Muscle of back (tissue), 3 donors: ENCODE measurements at regions not wholly inside any gene's neighbourhood (a gene's known extent, or its start where the extent isn't known, plus 50 kb on each side); places are given as distances from the start of the nearest gene placed in this dataset.
A peak's percentile ranks its signal among the peaks of the same experiment; 100 is the strongest.

Experiments
- DNase-seq, 3 donors: peaks; one replicate each; pipeline versions ENCODE4 v3.0.0 to v3.0.0-alpha.2; 2013

- DNase-seq, result no peak
These were observed 282.3 kb downstream of the DUSP10 start for GRCh38 chr1:221459558-221459957.

DNA sequence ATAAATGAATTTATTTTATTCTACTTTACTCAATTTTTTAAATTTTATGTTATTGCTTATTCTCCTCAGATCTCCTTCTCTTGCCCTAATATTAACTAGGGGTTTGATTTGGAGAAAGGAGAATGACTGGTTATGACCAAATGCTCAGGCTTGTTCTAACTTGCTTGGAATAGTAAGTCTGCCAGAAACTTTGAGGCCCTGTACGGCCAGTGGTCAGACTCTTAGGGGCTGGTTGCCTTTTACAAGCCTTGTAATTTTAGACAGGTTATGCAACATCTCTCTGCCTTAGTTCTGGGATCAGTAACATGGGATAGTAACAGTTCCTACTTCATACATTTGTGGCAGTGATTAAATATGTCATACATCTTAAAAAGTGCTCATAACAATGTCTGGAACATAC lies 279.5 kb downstream of the DUSP10 start:
- DNase-seq, result no peak

DNA sequence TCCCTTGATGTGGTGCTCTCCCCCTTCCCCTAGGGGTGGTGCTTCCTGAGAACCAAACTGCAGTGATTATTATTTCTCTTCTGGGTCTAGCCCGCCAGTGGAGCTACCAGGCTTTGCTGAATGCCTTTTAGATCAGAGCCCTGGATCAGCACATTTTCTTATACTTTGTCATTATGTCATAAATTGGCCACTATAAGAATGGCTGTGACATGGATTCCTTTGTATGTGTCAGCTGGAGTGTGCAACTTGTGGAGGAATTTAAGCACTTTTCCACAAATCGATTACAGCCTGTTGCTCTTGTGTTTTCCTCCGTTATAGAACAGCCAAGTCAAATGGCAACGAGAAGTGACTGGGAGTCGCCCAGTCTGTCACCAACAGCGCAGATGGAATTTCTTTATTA lies 273.3 kb downstream of the DUSP10 start:
- no peak for DNase-seq

- no peak for DNase-seq
These were observed 272.4 kb downstream of the DUSP10 start for GRCh38 chr1:221469476-221469875.

DNA sequence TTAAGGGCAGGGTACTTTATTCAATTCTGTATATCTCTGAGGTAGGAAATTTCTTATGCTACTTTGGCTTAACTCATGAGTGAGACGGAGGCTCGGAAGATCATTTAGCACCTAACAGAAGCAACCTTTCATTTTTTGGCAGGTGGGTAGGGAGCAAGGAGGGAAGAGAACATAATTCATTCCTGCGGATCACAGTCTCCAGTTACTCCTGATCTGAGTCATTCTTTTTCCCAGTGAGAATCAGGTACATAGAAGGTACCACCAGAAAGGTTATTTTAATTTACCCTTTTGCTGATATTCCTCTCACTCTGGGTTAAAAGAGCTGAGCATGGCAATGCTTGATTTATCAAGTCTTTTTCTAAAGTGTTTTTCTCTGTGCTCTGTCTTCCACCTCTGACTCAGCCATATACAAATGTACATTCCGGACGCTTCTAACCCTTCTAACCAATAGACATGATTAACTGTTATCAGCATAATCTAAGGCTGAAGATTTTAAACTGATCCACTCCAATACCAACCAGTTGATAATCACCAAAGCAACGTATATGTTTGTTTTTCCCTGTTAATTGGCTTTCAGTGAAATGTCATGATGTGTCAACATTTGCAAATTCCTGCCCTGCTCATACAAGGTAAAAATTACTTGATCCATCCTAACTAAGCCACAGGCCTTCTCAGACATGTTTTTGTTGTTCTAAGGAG lies 271.7 kb downstream of the DUSP10 start:
- DNase-seq, result no peak

- no peak for DNase-seq
These were observed 268.5 kb downstream of the DUSP10 start for GRCh38 chr1:221473411-221473810.

DNA sequence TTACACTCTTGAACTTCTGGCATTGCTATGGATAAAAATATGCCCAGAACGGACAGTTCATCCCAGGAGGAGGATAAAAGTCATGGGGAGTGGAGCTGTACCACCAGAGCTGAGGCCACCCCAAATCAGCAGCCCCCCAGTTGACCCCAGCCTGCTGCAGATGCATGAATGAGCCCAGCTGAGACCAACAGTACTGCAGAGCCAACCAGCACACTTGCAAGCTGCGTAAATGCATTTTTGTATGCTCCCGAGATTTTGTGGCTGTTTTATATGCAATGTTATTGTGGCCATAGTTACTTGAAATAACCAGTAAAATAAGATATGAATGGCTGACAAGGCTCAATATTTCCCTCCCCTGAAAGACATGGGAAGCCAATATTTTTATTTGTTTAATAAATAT lies 264.6 kb downstream of the DUSP10 start:
- DNase-seq, result peak in 1 of 3 donors; percentile 80

DNA sequence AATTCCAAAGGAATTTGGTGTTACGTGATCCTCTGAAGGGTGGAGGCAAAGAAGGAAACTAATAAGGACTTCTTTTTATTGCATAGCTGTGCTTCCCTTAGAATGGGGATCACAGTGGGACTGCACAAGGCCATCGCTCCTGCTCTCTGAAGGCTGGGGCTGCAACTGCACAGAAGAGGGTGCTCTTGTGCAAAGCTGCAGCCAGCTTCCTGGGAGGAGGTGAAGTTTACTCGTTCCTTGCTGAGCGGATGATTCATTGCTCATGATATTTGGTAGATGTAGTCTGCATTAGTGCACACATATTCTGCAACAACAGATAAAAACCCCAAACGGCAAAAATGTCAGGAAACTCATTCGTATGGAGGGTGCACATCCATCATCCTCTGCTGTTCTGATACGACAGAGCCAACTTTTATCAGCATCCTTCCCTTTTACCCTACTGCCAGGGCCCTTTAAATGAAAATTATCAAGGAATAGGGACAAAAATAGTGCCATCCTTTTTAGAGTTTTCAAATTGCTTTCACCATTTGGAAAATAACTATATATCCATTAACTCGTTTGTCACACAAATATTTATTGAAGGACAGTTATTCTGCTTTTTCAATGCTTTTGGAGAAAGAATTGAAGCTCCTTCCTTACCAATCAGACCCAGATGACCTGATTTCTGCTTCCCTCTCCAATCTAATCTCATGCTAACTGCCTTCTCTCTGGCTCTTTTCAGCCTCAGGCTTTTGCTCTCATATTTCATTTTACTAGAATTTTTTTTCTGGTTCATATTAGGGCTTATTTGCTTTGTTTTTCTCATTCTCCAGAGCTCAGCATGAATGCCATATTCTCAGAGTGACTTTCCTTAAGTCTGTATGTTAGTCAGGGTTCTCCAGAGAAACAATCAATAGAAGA lies 263.6 kb downstream of the DUSP10 start:
- peak; percentile 59 to 77 (median 73) for DNase-seq

- DNase-seq, result no peak
These were observed 253.9 kb downstream of the DUSP10 start for GRCh38 chr1:221487781-221488524.

DNA sequence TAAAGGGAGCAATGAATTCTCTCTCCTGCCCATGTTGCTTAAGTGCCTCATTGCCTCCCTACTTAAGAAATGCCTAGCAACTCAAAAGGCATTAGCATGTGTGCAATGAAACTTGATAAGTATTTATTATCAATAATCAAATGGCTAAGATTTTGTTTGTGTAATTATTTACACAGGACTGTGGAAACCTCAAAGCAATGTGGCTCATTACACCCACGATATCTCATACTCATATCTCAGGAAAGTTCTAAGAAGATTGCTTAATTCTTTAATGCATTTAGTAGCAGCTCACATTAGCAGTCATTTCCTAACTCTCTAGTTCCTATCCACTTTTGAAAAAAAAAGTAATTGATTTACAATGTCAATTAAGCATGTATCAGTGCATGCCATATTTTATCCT lies 253.3 kb downstream of the DUSP10 start:
- no peak for DNase-seq

- peak in 1 of 3 donors; percentile 10 for DNase-seq
These were observed 247.2 kb downstream of the DUSP10 start for GRCh38 chr1:221494670-221495069.

GRCh38 chr1:221497046-221497445 lies 244.8 kb downstream of the DUSP10 start:
- DNase-seq, result peak in 1 of 3 donors; percentile 30

GRCh38 chr1:221503268-221503667 lies 238.6 kb downstream of the DUSP10 start:
- no peak for DNase-seq

GRCh38 chr1:221509575-221510355 lies 232.1 kb downstream of the DUSP10 start:
- DNase-seq, result no peak

- no peak for DNase-seq
These were observed 230.9 kb downstream of the DUSP10 start for GRCh38 chr1:221510793-221511503.

- DNase-seq, result no peak
These were observed 230.1 kb downstream of the DUSP10 start for GRCh38 chr1:221511797-221512196.

- no peak for DNase-seq
These were observed 227.1 kb downstream of the DUSP10 start for GRCh38 chr1:221514806-221515205.

- DNase-seq, result no peak
These were observed 226.4 kb downstream of the DUSP10 start for GRCh38 chr1:221515496-221515895.

- no peak for DNase-seq
These were observed 223.9 kb downstream of the DUSP10 start for GRCh38 chr1:221517961-221518360.

DNA sequence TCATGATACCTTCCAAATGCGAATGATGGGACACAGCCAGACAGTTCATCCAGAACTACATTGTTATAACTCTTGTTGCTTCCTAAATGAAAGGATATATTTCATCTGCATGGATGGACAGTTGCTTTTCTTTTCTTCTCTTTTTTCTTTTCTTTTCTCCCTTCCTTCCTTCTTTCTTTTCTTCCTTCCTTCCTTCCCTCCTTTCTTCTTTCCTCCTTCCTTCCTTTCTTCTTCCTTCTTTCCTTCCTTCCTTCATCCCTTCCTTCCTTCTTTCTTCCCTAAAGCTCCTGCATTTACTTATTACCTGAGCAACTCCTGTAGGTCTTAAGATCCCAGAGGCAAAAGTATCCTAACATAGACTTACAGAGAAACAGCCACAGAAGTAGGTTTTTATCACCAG lies 221.6 kb downstream of the DUSP10 start:
- DNase-seq, result no peak

DNA sequence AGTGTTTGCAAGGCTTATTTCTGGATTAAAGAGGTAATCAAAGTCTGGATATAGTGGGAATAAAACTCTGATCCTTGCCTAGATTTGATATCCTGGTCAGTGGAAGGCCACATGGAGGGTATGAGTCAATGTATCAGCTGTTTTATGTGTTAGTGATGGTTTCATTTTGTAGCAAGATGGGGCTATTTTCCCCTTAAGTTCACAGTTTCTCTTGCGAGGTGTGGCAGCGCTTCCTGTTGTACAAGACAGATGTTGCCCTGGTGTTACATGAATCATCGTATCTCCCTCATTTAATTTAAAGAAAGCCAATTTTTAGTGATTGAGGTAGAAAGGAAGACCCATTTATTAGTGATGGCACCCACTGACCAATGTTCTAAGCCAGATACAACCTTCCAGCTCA lies 220.2 kb downstream of the DUSP10 start:
- no peak for DNase-seq
